ENCODE measurements at regions not wholly inside any gene's neighbourhood (a gene's known extent, or its start where the extent isn't known, plus 50 kb on each side); places are given as distances from the start of the nearest gene placed in this dataset.

GRCh38 chr12:4032924-4033615 is 159.9 kb upstream of the PARP11 start:
- no peak for ATAC-seq
- TF ChIP-seq ESRRG (CRISPR knock-in tag; IDR thresholded peaks at IDR 0.05) = no peak
- TF ChIP-seq CSDC2 (CRISPR knock-in tag; IDR thresholded peaks at IDR 0.05) = no peak
- TF ChIP-seq, protein P1, sequence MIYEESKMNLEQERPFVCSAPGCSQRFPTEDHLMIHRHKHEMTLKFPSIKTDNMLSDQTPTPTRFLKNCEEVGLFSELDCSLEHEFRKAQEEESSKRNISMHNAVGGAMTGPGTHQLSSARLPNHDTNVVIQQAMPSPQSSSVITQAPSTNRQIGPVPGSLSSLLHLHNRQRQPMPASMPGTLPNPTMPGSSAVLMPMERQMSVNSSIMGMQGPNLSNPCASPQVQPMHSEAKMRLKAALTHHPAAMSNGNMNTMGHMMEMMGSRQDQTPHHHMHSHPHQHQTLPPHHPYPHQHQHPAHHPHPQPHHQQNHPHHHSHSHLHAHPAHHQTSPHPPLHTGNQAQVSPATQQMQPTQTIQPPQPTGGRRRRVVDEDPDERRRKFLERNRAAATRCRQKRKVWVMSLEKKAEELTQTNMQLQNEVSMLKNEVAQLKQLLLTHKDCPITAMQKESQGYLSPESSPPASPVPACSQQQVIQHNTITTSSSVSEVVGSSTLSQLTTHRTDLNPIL (CRISPR knock-in tag; IDR thresholded peaks at IDR 0.05; ENCODE audit: low read depth) = no peak
- TF ChIP-seq ZNF8 (CRISPR knock-in tag; IDR thresholded peaks at IDR 0.05) = no peak
- TF ChIP-seq SNAI2 (CRISPR knock-in tag; IDR thresholded peaks at IDR 0.05) = no peak
- no peak for TF ChIP-seq ZFP30 (CRISPR knock-in tag; IDR thresholded peaks at IDR 0.05)
- no peak for TF ChIP-seq RARB (CRISPR knock-in tag; IDR thresholded peaks at IDR 0.05)
- TF ChIP-seq, protein P2, sequence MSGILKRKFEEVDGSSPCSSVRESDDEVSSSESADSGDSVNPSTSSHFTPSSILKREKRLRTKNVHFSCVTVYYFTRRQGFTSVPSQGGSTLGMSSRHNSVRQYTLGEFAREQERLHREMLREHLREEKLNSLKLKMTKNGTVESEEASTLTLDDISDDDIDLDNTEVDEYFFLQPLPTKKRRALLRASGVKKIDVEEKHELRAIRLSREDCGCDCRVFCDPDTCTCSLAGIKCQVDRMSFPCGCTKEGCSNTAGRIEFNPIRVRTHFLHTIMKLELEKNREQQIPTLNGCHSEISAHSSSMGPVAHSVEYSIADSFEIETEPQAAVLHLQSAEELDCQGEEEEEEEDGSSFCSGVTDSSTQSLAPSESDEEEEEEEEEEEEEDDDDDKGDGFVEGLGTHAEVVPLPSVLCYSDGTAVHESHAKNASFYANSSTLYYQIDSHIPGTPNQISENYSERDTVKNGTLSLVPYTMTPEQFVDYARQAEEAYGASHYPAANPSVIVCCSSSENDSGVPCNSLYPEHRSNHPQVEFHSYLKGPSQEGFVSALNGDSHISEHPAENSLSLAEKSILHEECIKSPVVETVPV (CRISPR knock-in tag; IDR thresholded peaks at IDR 0.05) = no peak
- no peak for TF ChIP-seq ZFP3 (CRISPR knock-in tag; IDR thresholded peaks at IDR 0.05)
- no peak for TF ChIP-seq TOX (CRISPR knock-in tag; IDR thresholded peaks at IDR 0.05; ENCODE audit: borderline replicate concordance)
- TF ChIP-seq ZNF565 (CRISPR knock-in tag; conservative IDR thresholded peaks at IDR 0.05; ENCODE audit: low read depth) = no peak

DNA sequence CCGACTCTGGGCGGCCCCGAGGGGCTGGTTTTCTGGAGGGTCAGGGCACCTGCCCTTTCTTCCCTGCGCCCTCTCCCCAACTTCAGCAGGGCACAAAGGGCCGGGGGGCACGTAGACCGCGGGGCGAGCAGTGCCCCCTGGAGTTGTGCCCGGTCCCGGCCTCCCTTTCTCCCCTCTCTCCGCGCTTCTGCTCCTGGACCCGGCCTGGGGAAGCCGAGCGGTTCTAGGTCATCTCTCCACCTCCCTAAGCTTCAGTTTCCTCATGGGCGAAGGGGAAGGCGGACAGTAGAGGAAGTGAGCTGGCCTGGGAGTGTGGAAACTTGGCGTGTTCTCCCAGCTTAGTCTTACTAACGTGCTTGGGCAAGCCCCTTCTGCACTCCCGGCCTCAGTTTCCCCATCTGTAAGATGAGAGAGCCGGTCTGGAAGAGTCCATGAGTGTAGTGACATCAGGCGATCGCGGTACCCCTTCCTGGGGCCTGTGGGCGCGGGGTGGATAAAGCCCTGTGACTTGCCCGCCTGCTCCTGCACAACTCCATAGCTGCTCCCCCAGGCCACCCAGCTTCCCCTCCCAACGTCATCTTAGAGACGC is 158.6 kb upstream of the PARP11 start:
- ATAC-seq = peak; percentile 4; the same call in 1 of the 3 replicates
- TF ChIP-seq BACH2 (CRISPR knock-in tag; IDR thresholded peaks at IDR 0.05; ENCODE audit: borderline replicate concordance) = no peak
- no peak for TF ChIP-seq ESRRG (CRISPR knock-in tag; IDR thresholded peaks at IDR 0.05)
- no peak for TF ChIP-seq ISL1 (CRISPR knock-in tag; IDR thresholded peaks at IDR 0.05)
- no peak for TF ChIP-seq RARB (CRISPR knock-in tag; IDR thresholded peaks at IDR 0.05)
- TF ChIP-seq, protein P3, sequence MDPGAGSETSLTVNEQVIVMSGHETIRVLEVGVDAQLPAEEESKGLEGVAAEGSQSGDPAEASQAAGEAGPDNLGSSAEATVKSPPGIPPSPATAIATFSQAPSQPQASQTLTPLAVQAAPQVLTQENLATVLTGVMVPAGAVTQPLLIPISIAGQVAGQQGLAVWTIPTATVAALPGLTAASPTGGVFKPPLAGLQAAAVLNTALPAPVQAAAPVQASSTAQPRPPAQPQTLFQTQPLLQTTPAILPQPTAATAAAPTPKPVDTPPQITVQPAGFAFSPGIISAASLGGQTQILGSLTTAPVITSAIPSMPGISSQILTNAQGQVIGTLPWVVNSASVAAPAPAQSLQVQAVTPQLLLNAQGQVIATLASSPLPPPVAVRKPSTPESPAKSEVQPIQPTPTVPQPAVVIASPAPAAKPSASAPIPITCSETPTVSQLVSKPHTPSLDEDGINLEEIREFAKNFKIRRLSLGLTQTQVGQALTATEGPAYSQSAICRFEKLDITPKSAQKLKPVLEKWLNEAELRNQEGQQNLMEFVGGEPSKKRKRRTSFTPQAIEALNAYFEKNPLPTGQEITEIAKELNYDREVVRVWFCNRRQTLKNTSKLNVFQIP (CRISPR knock-in tag; IDR thresholded peaks at IDR 0.05; ENCODE audit: borderline replicate concordance, low read depth) = no peak
- no peak for TF ChIP-seq SNAI2 (CRISPR knock-in tag; IDR thresholded peaks at IDR 0.05)
- no peak for TF ChIP-seq ZFP30 (CRISPR knock-in tag; IDR thresholded peaks at IDR 0.05)
- TF ChIP-seq, protein P4, sequence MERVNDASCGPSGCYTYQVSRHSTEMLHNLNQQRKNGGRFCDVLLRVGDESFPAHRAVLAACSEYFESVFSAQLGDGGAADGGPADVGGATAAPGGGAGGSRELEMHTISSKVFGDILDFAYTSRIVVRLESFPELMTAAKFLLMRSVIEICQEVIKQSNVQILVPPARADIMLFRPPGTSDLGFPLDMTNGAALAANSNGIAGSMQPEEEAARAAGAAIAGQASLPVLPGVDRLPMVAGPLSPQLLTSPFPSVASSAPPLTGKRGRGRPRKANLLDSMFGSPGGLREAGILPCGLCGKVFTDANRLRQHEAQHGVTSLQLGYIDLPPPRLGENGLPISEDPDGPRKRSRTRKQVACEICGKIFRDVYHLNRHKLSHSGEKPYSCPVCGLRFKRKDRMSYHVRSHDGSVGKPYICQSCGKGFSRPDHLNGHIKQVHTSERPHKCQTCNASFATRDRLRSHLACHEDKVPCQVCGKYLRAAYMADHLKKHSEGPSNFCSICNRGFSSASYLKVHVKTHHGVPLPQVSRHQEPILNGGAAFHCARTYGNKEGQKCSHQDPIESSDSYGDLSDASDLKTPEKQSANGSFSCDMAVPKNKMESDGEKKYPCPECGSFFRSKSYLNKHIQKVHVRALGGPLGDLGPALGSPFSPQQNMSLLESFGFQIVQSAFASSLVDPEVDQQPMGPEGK (CRISPR knock-in tag; IDR thresholded peaks at IDR 0.05; ENCODE audit: borderline replicate concordance) = no peak
- no peak for TF ChIP-seq ZNF70 (CRISPR knock-in tag; IDR thresholded peaks at IDR 0.05)
- TF ChIP-seq PPARA (CRISPR knock-in tag; IDR thresholded peaks at IDR 0.05; ENCODE audit: borderline replicate concordance) = no peak
- no peak for TF ChIP-seq OSR1 (CRISPR knock-in tag; IDR thresholded peaks at IDR 0.05)
- TF ChIP-seq, protein P1 (CRISPR knock-in tag; IDR thresholded peaks at IDR 0.05; ENCODE audit: low read depth) = no peak
- TF ChIP-seq, protein P5, sequence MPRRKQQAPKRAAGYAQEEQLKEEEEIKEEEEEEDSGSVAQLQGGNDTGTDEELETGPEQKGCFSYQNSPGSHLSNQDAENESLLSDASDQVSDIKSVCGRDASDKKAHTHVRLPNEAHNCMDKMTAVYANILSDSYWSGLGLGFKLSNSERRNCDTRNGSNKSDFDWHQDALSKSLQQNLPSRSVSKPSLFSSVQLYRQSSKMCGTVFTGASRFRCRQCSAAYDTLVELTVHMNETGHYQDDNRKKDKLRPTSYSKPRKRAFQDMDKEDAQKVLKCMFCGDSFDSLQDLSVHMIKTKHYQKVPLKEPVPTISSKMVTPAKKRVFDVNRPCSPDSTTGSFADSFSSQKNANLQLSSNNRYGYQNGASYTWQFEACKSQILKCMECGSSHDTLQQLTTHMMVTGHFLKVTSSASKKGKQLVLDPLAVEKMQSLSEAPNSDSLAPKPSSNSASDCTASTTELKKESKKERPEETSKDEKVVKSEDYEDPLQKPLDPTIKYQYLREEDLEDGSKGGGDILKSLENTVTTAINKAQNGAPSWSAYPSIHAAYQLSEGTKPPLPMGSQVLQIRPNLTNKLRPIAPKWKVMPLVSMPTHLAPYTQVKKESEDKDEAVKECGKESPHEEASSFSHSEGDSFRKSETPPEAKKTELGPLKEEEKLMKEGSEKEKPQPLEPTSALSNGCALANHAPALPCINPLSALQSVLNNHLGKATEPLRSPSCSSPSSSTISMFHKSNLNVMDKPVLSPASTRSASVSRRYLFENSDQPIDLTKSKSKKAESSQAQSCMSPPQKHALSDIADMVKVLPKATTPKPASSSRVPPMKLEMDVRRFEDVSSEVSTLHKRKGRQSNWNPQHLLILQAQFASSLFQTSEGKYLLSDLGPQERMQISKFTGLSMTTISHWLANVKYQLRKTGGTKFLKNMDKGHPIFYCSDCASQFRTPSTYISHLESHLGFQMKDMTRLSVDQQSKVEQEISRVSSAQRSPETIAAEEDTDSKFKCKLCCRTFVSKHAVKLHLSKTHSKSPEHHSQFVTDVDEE (CRISPR knock-in tag; IDR thresholded peaks at IDR 0.05) = no peak
- no peak for TF ChIP-seq ZFP3 (CRISPR knock-in tag; IDR thresholded peaks at IDR 0.05)
- TF ChIP-seq ZNF8 (CRISPR knock-in tag; IDR thresholded peaks at IDR 0.05) = no peak
- TF ChIP-seq TOX (CRISPR knock-in tag; IDR thresholded peaks at IDR 0.05; ENCODE audit: borderline replicate concordance) = no peak
- TF ChIP-seq, protein P2 (CRISPR knock-in tag; IDR thresholded peaks at IDR 0.05) = no peak
